ENCODE measurements at regions not wholly inside any gene's neighbourhood (a gene's known extent, or its start where the extent isn't known, plus 50 kb on each side); places are given as distances from the start of the nearest gene placed in this dataset.

DNA sequence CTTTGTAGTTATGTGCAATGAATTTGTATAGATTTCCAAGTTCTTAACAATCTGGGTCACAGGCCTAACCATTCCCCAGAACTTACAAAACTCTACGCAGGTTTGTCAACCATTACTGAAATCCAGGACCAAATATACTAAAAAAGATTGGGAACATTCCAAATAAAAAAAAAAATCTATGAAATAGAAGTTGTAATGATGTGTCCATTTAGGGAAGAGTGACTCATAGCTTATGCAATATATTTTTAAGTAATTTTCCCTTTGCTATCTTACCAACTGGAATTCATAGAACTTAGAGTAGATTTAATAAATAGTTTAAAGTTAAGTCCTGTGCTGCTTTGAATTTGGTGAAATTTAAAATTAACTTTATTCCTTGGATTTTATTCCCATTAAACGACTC, 393.2 kb downstream of the PMP22 start:
- DNase-seq (ENCODE audit: low read depth) = no peak
- TF ChIP-seq, protein P1, sequence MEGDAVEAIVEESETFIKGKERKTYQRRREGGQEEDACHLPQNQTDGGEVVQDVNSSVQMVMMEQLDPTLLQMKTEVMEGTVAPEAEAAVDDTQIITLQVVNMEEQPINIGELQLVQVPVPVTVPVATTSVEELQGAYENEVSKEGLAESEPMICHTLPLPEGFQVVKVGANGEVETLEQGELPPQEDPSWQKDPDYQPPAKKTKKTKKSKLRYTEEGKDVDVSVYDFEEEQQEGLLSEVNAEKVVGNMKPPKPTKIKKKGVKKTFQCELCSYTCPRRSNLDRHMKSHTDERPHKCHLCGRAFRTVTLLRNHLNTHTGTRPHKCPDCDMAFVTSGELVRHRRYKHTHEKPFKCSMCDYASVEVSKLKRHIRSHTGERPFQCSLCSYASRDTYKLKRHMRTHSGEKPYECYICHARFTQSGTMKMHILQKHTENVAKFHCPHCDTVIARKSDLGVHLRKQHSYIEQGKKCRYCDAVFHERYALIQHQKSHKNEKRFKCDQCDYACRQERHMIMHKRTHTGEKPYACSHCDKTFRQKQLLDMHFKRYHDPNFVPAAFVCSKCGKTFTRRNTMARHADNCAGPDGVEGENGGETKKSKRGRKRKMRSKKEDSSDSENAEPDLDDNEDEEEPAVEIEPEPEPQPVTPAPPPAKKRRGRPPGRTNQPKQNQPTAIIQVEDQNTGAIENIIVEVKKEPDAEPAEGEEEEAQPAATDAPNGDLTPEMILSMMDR (IDR thresholded peaks at IDR 0.05; ENCODE audit: low read depth, low read length) = no peak
- TF ChIP-seq POLR2A (IDR thresholded peaks at IDR 0.05; ENCODE audit: extremely low read depth, insufficient read length) = no peak
- TF ChIP-seq, protein P2, sequence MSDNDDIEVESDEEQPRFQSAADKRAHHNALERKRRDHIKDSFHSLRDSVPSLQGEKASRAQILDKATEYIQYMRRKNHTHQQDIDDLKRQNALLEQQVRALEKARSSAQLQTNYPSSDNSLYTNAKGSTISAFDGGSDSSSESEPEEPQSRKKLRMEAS (IDR thresholded peaks at IDR 0.05; ENCODE audit: low read depth, low read length) = no peak
- no peak for TF ChIP-seq MYC (IDR thresholded peaks at IDR 0.05; ENCODE audit: low read depth, low read length)
- no peak overlapping the region for H3K4me3 ChIP-seq (ENCODE audit: low read depth, low read length)

- H3K4me3 ChIP-seq (ENCODE audit: low read depth, low read length) = no peak overlapping the region
- DNase-seq (ENCODE audit: low read depth) = no peak
- TF ChIP-seq MYC (IDR thresholded peaks at IDR 0.05; ENCODE audit: low read depth, low read length) (no peak), POLR2A (IDR thresholded peaks at IDR 0.05; ENCODE audit: extremely low read depth, insufficient read length) (no peak)
- TF ChIP-seq, protein P2 (IDR thresholded peaks at IDR 0.05; ENCODE audit: low read depth, low read length) = no peak
- TF ChIP-seq, protein P1 (IDR thresholded peaks at IDR 0.05; ENCODE audit: low read depth, low read length) = no peak
These were observed 398.9 kb downstream of the PMP22 start for GRCh38 chr17:14866266-14866665.

DNA sequence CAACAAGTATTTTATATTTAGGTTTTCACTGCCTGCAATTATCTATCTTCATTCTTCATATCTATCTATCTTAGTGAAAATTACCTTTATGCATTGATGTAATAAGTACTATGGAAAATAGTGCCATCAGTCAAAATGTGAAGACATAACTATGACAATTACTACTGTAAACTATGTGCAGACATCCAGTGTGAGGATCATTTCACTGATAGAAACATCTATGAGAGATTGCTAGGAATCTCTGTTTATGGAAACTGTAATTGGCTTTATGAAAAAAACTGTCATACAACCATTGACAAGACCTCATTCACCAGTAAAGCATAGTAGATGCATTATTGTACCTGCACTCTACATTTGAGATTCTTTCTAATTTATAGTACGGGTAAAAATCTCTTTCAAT, 401.0 kb downstream of the PMP22 start:
- TF ChIP-seq, protein P1 (IDR thresholded peaks at IDR 0.05; ENCODE audit: low read depth, low read length) = no peak
- TF ChIP-seq MYC (IDR thresholded peaks at IDR 0.05; ENCODE audit: low read depth, low read length) (no peak), POLR2A (IDR thresholded peaks at IDR 0.05; ENCODE audit: extremely low read depth, insufficient read length) (no peak)
- TF ChIP-seq, protein P2 (IDR thresholded peaks at IDR 0.05; ENCODE audit: low read depth, low read length) = no peak
- no peak for DNase-seq (ENCODE audit: low read depth)

DNA sequence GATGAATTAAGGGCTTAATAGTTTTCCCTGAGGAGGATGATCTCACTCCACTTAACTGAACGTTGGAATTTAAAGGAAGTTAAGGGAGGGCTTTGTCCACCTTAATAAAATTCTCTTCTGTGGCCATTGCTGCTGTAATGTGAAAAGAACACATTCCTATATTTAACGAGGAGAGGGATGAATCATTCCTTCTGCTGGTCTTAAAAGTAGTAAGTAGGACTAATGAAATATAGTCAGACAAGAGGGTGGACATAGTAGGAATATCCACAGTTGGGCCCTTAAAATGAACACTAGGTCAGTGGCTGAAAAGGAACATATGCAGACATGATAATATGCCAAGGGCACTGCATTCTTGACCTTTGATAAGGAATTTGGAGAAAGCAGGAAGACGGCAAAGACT, 405.6 kb downstream of the PMP22 start:
- no peak overlapping the region for H3K4me3 ChIP-seq (ENCODE audit: low read depth, low read length)
- no peak for DNase-seq (ENCODE audit: low read depth)
- no peak for TF ChIP-seq MYC (IDR thresholded peaks at IDR 0.05; ENCODE audit: low read depth, low read length)
- TF ChIP-seq POLR2A (IDR thresholded peaks at IDR 0.05; ENCODE audit: extremely low read depth, insufficient read length) = no peak
- TF ChIP-seq, protein P2 (IDR thresholded peaks at IDR 0.05; ENCODE audit: low read depth, low read length) = no peak
- TF ChIP-seq, protein P1 (IDR thresholded peaks at IDR 0.05; ENCODE audit: low read depth, low read length) = no peak

More for the DNA sequence above, 401.0 kb downstream of the PMP22 start:
- no peak overlapping the region for H3K4me3 ChIP-seq (ENCODE audit: low read depth, low read length)

DNA sequence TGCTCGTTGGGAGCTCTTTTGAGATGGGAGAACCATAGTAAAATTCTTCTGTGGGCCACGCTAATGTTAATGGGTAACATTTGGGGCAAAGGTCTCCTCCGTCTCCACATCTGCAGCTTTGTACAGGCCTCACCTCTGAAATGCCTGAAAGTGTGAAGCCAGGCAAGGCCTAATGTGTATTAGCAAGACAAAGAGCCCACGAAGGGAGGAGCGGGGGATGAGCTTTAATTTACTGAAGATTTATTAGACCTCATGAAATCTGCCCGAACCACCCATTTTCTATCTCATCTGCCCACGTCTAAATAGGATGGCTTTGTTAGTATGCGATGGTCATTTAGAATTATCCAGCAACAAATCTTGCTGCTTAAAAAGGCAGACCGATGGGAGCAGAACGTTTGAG, 408.9 kb downstream of the PMP22 start:
- DNase-seq (ENCODE audit: low read depth) = no peak
- no peak overlapping the region for H3K4me3 ChIP-seq (ENCODE audit: low read depth, low read length)
- TF ChIP-seq POLR2A (IDR thresholded peaks at IDR 0.05; ENCODE audit: extremely low read depth, insufficient read length) (no peak), MYC (IDR thresholded peaks at IDR 0.05; ENCODE audit: low read depth, low read length) (no peak)
- TF ChIP-seq, protein P2 (IDR thresholded peaks at IDR 0.05; ENCODE audit: low read depth, low read length) = no peak
- TF ChIP-seq, protein P1 (IDR thresholded peaks at IDR 0.05; ENCODE audit: low read depth, low read length) = no peak

Data from NB4 (cell line).